DOHH2 (cell line): ENCODE measurements at regions not wholly inside any gene's neighbourhood (a gene's known extent, or its start where the extent isn't known, plus 50 kb on each side); places are given as distances from the start of the nearest gene placed in this dataset.

ENCODE experiments used
- H3F3A ChIP-seq: fragments of 200-600 bp; sonication (generic), shearing (Covaris generic); 2 replicates; pipeline ENCODE4 v1.6.0; 2016; ENCODE audit warnings: antibody characterized with exemption, mild to moderate bottlenecking; ENCODE audit not compliant: control insufficient read depth, insufficient read depth
- H3K27ac ChIP-seq: fragments of 200-600 bp; sonication (generic); 2 replicates; pipeline ENCODE4 v1.5.1; 2014; ENCODE audit warnings: low read depth, mild to moderate bottlenecking, low read length, moderate library complexity
- H3K27me3 ChIP-seq: fragments of 200-600 bp; sonication (generic); 2 replicates; pipeline ENCODE4 v1.6.1; 2014; ENCODE audit warnings: mild to moderate bottlenecking, low read length, mixed read lengths; ENCODE audit not compliant: control insufficient read depth
- H3K36me3 ChIP-seq: fragments of 200-600 bp; sonication (generic); 2 replicates; pipeline ENCODE4 v1.6.1; 2014; ENCODE audit warnings: mild to moderate bottlenecking, low read length, moderate library complexity, mixed read lengths; ENCODE audit not compliant: control insufficient read depth
- H3K4me1 ChIP-seq: fragments of 200-600 bp; sonication (generic); 2 replicates; pipeline ENCODE4 v1.6.1; 2014; ENCODE audit warnings: mild to moderate bottlenecking, low read length, mixed read lengths; ENCODE audit not compliant: control insufficient read depth
- H3K4me2 ChIP-seq: fragments of 200-600 bp; sonication (generic); 2 replicates; pipeline ENCODE4 v1.6.0; 2014; ENCODE audit warnings: mild to moderate bottlenecking, low read length, moderate library complexity
- H3K4me3 ChIP-seq: fragments of 200-600 bp; sonication (generic); 2 replicates; pipeline ENCODE4 v1.5.1; 2014; ENCODE audit warnings: mild to moderate bottlenecking, low read length, mixed read lengths
- H3K79me2 ChIP-seq: fragments of 200-600 bp; sonication (generic); 2 replicates; pipeline ENCODE4 v1.6.1; 2014; ENCODE audit warnings: mild to moderate bottlenecking, low read length, mixed read lengths; ENCODE audit not compliant: control insufficient read depth
- H3K9me2 ChIP-seq: fragments of 200-600 bp; sonication (generic); replicated peaks from 2 replicates; pipeline ENCODE4 v1.6.1; 2014; ENCODE audit warnings: mild to moderate bottlenecking, low read length, mixed read lengths; ENCODE audit not compliant: control insufficient read depth
- H3K9me3 ChIP-seq: fragments of 200-600 bp; sonication (generic); 2 replicates; pipeline ENCODE4 v1.6.1; 2014; ENCODE audit warnings: antibody characterized with exemption, low read length, mixed read lengths; ENCODE audit not compliant: control insufficient read depth, insufficient read depth
- H4K20me1 ChIP-seq: fragments of 200-600 bp; sonication (generic); 2 replicates; pipeline ENCODE4 v1.6.0; 2014; ENCODE audit warnings: low read depth, mild to moderate bottlenecking, antibody characterized with exemption, low read length, moderate library complexity; ENCODE audit not compliant: control insufficient read depth, insufficient read depth
- CTCF ChIP-seq: fragments of 200-600 bp; sonication (generic); IDR thresholded peaks from one replicate; pipeline ENCODE4 v1.5.1; 2014; ENCODE audit warnings: antibody characterized with exemption, mild to moderate bottlenecking, low read depth, low read length; ENCODE audit not compliant: poor library complexity, severe bottlenecking
- EZH2phosphoT487 ChIP-seq: fragments of 200-600 bp; sonication (generic); IDR thresholded peaks from 2 replicates; pipeline ENCODE4 v1.6.1; 2017; ENCODE audit warnings: borderline replicate concordance, mild to moderate bottlenecking, antibody characterized with exemption, low read length, moderate library complexity, mixed read lengths

DNA sequence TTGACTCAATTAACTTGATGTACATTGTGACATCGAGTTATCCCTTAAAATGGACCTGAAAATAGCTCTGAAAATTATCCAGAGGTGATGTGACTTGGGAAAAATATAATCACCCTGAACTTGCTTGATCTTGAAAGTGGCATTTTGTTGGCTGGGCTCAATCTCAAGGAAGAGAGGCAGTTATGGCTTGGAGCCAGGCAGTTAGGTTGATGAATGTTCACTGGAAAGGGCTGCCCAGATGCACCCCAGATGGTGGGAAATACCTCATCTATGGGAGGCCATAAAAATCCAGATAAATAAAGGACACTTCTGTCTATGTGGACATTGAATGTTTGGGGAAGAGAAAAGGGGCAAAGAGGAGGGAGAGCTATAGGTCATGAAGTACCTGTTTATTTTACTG, 55.7 kb upstream of the OR5AN1 start:
- H3K9me2 ChIP-seq: no peaks in the 10 kb centered on the region
- no peak overlapping the region for H3K27ac ChIP-seq
- H3F3A ChIP-seq: no peaks in the 10 kb centered on the region
- H3K9me3 ChIP-seq: no peaks in the 10 kb centered on the region
- no peaks in the 10 kb centered on the region for H3K36me3 ChIP-seq
- no peaks in the 10 kb centered on the region for H3K4me1 ChIP-seq
- H3K79me2 ChIP-seq: no peaks in the 10 kb centered on the region
- H3K4me3 ChIP-seq: no peak overlapping the region
- no peaks in the 10 kb centered on the region for H4K20me1 ChIP-seq
- TF ChIP-seq CTCF: no peak
- no peak for TF ChIP-seq EZH2phosphoT487
- no peaks in the 10 kb centered on the region; the same call in 1 of the 2 replicates for H3K27me3 ChIP-seq
- H3K4me2 ChIP-seq: no peak overlapping the region

DNA sequence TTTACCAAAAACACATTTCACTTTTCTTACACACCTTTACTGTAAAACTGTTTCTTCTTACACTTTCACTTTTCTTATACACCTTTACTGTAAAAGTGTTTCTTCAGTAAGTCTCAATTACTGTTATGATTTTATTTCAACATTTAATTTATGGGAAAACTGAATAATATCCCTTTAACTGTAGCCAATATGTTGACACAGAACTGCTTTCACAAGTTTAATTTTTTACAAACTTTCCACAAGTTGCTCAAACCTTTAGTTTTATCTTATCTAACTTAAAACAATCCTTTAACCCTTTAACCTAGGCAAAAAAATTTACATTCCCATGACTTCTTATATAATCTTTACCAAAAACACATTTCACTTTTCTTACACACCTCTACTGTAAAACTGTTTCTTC, 63.3 kb upstream of the OR5AN1 start:
- H3K9me3 ChIP-seq: no peaks in the 10 kb centered on the region; the same call in 1 of the 2 replicates

DNA sequence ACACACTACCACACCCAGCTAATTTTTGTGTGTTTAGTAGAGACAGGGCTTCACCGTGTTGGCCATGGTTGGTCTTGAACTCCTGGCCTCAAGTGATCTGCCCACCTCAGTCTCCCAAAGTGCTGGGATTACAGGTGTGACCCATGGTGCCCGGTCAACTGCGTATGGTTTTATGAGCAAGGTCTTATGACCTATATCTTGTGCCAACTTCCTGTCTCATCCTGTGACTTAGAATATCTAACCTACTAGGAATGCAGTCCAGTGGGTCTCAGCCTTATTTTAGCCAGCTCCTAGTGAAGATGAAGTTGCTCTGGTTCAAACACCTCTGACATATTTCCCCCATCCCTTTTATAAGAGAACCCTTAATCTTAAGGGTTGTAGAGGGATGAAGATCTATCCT, 66.1 kb upstream of the OR5AN1 start:
- Histone ChIP-seq H3K36me3 (no peaks in the 10 kb centered on the region), H3K4me2 (no peak overlapping the region), H3K4me1 (0 out of 2 replicates have a peak, but pooled peaks cover 3% of the 10 kb centered on the region), H3F3A (no peaks in the 10 kb centered on the region), H3K4me3 (no peak overlapping the region), H3K9me2 (no peaks in the 10 kb centered on the region), H4K20me1 (no peaks in the 10 kb centered on the region), H3K27ac (no peak overlapping the region), H3K79me2 (no peaks in the 10 kb centered on the region), H3K9me3 (no peaks in the 10 kb centered on the region; the same call in 1 of the 2 replicates), H3K27me3 (no peaks in the 10 kb centered on the region)
- TF ChIP-seq EZH2phosphoT487 (no peak), CTCF (no peak)

More for the DNA sequence above, 63.3 kb upstream of the OR5AN1 start:
- H3K27ac ChIP-seq: no peak overlapping the region
- H3K36me3 ChIP-seq: no peaks in the 10 kb centered on the region
- H3K4me1 ChIP-seq: no peaks in the 10 kb centered on the region
- TF ChIP-seq EZH2phosphoT487: no peak
- no peak for TF ChIP-seq CTCF
- H3K79me2 ChIP-seq: no peaks in the 10 kb centered on the region
- H3K4me2 ChIP-seq: no peak overlapping the region
- no peaks in the 10 kb centered on the region for H4K20me1 ChIP-seq
- no peaks in the 10 kb centered on the region for H3F3A ChIP-seq
- no peaks in the 10 kb centered on the region for H3K27me3 ChIP-seq
- no peak overlapping the region for H3K4me3 ChIP-seq
- H3K9me2 ChIP-seq: no peaks in the 10 kb centered on the region

DNA sequence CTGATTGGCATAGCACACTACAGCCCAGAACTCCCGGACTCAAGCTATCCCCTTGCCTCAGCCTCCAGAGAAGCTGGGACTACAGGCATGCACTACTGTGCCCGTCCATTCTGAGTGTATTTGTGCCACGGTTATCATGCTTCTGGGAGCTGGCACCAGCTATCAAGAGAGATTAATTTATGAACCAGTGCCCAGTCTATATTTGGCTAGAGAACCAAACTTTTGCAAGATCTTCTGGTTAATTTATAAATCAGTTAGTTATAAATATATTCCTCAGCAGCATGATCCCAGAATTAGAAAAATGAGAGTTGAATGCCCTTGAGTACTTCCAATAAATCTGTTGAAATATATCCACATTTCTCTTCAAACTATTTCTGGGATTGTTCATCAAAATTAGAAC, 67.5 kb upstream of the OR5AN1 start:
- Histone ChIP-seq H3K4me2 (no peak overlapping the region), H3K9me3 (no peaks in the 10 kb centered on the region; the same call in 1 of the 2 replicates), H3K36me3 (no peaks in the 10 kb centered on the region), H3K27ac (no peak overlapping the region), H3F3A (no peaks in the 10 kb centered on the region), H3K27me3 (no peaks in the 10 kb centered on the region), H3K4me3 (no peak overlapping the region), H3K4me1 (0 out of 2 replicates have a peak, but pooled peaks cover 3% of the 10 kb centered on the region), H3K9me2 (no peaks in the 10 kb centered on the region), H3K79me2 (no peaks in the 10 kb centered on the region), H4K20me1 (no peaks in the 10 kb centered on the region)
- TF ChIP-seq CTCF (no peak), EZH2phosphoT487 (no peak)
